Ovary (tissue), 7 donors: ENCODE measurements at regions not wholly inside any gene's neighbourhood (a gene's known extent, or its start where the extent isn't known, plus 50 kb on each side); places are given as distances from the start of the nearest gene placed in this dataset.
A peak's percentile ranks its signal among the peaks of the same experiment; 100 is the strongest.

Experiments used
- DNase-seq, 5 donors: peaks; one replicate each; pipeline ENCODE4 v3.0.0-alpha.2; 2019 to 2020
- H3K27ac ChIP-seq, 2 donors: fragments of 200-600 bp; one replicate each; pipeline versions ENCODE4 v1.5.1 to v1.8.0; 2019 to 2022
- H3K27me3 ChIP-seq: fragments of 200-600 bp; one replicate; pipeline ENCODE4 v1.8.0; 2022
- H3K36me3 ChIP-seq: fragments of 200-600 bp; sonication (generic); one replicate; pipeline ENCODE4 v1.5.1; 2019
- H3K4me1 ChIP-seq: one replicate; pipeline ENCODE4 v1.8.1; 2013; ENCODE audit warnings: mild to moderate bottlenecking, moderate library complexity; ENCODE audit not compliant: insufficient read depth
- H3K4me3 ChIP-seq: fragments of 200-600 bp; sonication (generic); one replicate; pipeline ENCODE4 v1.5.1; 2017
- H3K9me3 ChIP-seq, 2 donors: fragments of 200-600 bp in 1 of 2; sonication (generic) in 1 of 2; one replicate each; pipeline versions ENCODE4 v1.5.1 to v1.8.1; 2013 to 2019; ENCODE audit warnings: mild to moderate bottlenecking in 1 of 2, moderate library complexity in 1 of 2
- EP300 ChIP-seq: sonication (generic); formaldehyde crosslinking; IDR thresholded peaks from one replicate; pipeline ENCODE4 v1.6.1; 2017; ENCODE audit warnings: antibody characterized with exemption
- POLR2A ChIP-seq: fragments of 450-650 bp; IDR thresholded peaks from one replicate; pipeline ENCODE4 v1.6.1; 2017; ENCODE audit warnings: antibody characterized with exemption, mild to moderate bottlenecking, moderate library complexity
- WGBS, 3 donors: extraction: QIAGEN DNeasy Blood & Tissue Kit in 1 of 3; methylation state at CpG; one replicate each; pipeline versions ENCODE4 v1.1.5 to v1.1.7; 2013 to 2017; 5-methylcytosine and 5-hydroxymethylcytosine counted together
- intact Hi-C, 4 donors: fragments of 100-400 bp; cut with DNase I; formaldehyde crosslinking; loops; one replicate each; pipeline versions ENCODE4 v1.11.0 to v1.15.1; 2022 to 2023
- TF ChIP-seq, protein P1 (sequence below), 3 donors: fragments of 450-650 bp in 2 of 3; fragments of 200-600 bp in 1 of 3; IDR thresholded peaks; one replicate each; pipeline versions ENCODE4 v1.5.1 to v1.8.0; 2016 to 2022; ENCODE audit warnings: antibody characterized with exemption in 3 of 3, mild to moderate bottlenecking in 1 of 3
- donor health status: DM: no; HTN: no; CAD: no; lungs with moderate emphysema.
- donor health status: DM: no; HTN: no; CAD: no.
- donor health status: Bipolar disorder and iron deficiency.
- donor health status: DM: no; HTN: no; CAD: no.
- donor health status: DM: yes; HTN: yes; CAD: no.

GRCh38 chr16:80054647-80055046 is 454.1 kb upstream of the MAF start:
- intact Hi-C loops = no loop called here
- no peak overlapping the region for H3K27ac ChIP-seq
- H3K27me3 ChIP-seq = no peaks in the 10 kb centered on the region
- H3K36me3 ChIP-seq = no peaks in the 10 kb centered on the region
- peaks cover 10% of the 10 kb centered on the region for H3K4me1 ChIP-seq
- no peak overlapping the region for H3K4me3 ChIP-seq
- WGBS, 3 donors = 95 to 99% (median 98%) methylated on average over 2 of the region's 2 CpGs
- no peaks in the 10 kb centered on the region for H3K9me3 ChIP-seq
- DNase-seq = no peak
- no peak for TF ChIP-seq POLR2A

- H3K4me3 ChIP-seq = no peak overlapping the region
- peak overlapping the region in 1 of 2 donors; percentile 4 for H3K27ac ChIP-seq
- TF ChIP-seq EP300 (no peak), POLR2A (no peak)
- TF ChIP-seq, protein P1, sequence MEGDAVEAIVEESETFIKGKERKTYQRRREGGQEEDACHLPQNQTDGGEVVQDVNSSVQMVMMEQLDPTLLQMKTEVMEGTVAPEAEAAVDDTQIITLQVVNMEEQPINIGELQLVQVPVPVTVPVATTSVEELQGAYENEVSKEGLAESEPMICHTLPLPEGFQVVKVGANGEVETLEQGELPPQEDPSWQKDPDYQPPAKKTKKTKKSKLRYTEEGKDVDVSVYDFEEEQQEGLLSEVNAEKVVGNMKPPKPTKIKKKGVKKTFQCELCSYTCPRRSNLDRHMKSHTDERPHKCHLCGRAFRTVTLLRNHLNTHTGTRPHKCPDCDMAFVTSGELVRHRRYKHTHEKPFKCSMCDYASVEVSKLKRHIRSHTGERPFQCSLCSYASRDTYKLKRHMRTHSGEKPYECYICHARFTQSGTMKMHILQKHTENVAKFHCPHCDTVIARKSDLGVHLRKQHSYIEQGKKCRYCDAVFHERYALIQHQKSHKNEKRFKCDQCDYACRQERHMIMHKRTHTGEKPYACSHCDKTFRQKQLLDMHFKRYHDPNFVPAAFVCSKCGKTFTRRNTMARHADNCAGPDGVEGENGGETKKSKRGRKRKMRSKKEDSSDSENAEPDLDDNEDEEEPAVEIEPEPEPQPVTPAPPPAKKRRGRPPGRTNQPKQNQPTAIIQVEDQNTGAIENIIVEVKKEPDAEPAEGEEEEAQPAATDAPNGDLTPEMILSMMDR (IDR thresholded peaks at IDR 0.05) = no peak
- intact Hi-C loops = no loop called here
- H3K36me3 ChIP-seq = no peaks in the 10 kb centered on the region
- H3K9me3 ChIP-seq = no peaks in the 10 kb centered on the region
- H3K27me3 ChIP-seq = no peaks in the 10 kb centered on the region
- peaks cover 11% of the 10 kb centered on the region for H3K4me1 ChIP-seq
- peak in 2 of 5 donors; percentile 37 to 42 for DNase-seq
- 46 to 62% (median 54%) methylated on average over 9 of the region's 9 CpGs for WGBS, 3 donors
These were observed 450.5 kb upstream of the MAF start for GRCh38 chr16:80051040-80051439.

- intact Hi-C loops = no loop called here
- Histone ChIP-seq H3K9me3 (no peaks in the 10 kb centered on the region), H3K4me3 (no peak overlapping the region), H3K4me1 (peaks cover 15% of the 10 kb centered on the region), H3K27ac (no peak overlapping the region), H3K27me3 (no peaks in the 10 kb centered on the region), H3K36me3 (no peaks in the 10 kb centered on the region)
- WGBS, 3 donors = 81 to 87% (median 81%) methylated on average over 1 of the region's 1 CpG
- DNase-seq = no peak
- TF ChIP-seq, protein P1 (IDR thresholded peaks at IDR 0.05) = no peak
- no peak for TF ChIP-seq POLR2A
- TF ChIP-seq EP300 = no peak
These were observed 447.7 kb upstream of the MAF start for GRCh38 chr16:80048250-80048649.

GRCh38 chr16:80047842-80048241 is 447.3 kb upstream of the MAF start:
- Histone ChIP-seq H3K4me1 (peaks cover 17% of the 10 kb centered on the region), H3K9me3 (no peaks in the 10 kb centered on the region), H3K4me3 (no peak overlapping the region), H3K36me3 (no peaks in the 10 kb centered on the region), H3K27ac (no peak overlapping the region), H3K27me3 (no peaks in the 10 kb centered on the region)
- WGBS, 3 donors = 93 to 94% (median 94%) methylated on average over 1 of the region's 1 CpG
- no peak for DNase-seq
- intact Hi-C loops = no loop called here
- TF ChIP-seq POLR2A = no peak
- TF ChIP-seq EP300 = no peak
- TF ChIP-seq, protein P1 (IDR thresholded peaks at IDR 0.05) = no peak

DNA sequence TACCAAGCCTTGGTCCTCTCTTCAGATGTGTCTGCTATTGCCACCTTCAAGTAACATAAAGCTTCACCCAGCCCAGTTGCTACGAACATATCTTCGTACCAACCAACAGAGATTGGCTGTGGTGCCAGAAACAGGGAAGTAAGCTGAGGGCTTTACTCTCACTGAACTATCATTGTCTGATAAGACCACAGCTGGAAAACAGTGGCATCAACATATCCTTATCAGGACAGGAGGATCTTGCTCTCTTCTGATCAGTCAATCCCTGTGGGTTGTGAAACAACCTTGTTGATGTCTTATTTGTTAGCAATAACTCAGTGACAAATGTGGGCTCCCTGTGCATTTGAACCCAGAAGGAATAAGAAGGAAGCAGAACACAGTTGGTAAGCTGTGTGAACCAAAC is 446.3 kb upstream of the MAF start:
- intact Hi-C loops = no loop called here
- no peak for DNase-seq
- TF ChIP-seq, protein P1 (IDR thresholded peaks at IDR 0.05) = no peak
- no peak for TF ChIP-seq POLR2A
- no peak for TF ChIP-seq EP300
- peaks cover 19% of the 10 kb centered on the region for H3K4me1 ChIP-seq
- no peak overlapping the region for H3K4me3 ChIP-seq
- 90 to 97% (median 95%) methylated on average over 2 of the region's 2 CpGs for WGBS, 3 donors
- H3K27ac ChIP-seq = no peak overlapping the region
- H3K27me3 ChIP-seq = no peaks in the 10 kb centered on the region
- H3K36me3 ChIP-seq = no peaks in the 10 kb centered on the region
- no peaks in the 10 kb centered on the region for H3K9me3 ChIP-seq
